AG20443 (cell line): ENCODE measurements at regions not wholly inside any gene's neighbourhood (a gene's known extent, or its start where the extent isn't known, plus 50 kb on each side); places are given as distances from the start of the nearest gene placed in this dataset.

ENCODE experiments used
- DNase-seq: peaks from one replicate; pipeline ENCODE4 v3.0.0; 2012; ENCODE audit warnings: low spot score, mixed read lengths

DNA sequence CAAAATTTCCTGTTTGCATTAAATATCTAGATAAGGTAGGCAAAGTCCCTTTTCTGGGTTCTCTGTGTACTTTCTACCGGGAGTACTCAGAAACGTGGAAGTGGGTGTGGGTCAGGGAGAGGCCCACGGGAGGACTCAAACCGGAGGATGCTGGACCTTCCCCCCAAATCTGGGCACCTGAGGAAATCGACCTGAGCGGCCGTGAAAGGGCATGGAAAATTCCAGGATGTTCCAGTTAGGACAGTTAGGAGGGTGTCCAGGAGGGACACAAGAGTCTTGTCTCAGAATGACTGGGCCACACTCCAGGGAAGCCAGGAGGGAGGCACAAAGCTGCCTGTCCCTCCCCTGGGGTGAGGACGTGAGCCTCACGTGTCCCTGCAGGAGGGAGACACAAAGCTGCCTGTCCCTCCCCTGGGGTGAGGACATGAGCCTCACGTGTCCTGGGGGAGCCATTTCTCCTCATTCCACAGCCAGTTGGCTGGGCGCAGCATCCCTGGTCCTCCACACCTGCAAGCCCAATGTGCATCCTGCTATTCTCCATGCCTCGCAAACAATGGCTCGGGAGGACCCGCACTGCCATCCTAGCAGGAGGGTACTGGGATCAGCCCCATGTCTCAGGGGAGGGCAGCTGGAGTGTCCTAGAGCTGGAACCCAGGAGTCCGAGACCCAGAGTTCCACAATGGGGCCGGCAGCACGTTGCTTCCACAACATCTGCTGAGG lies 190.5 kb upstream of the PPP2R2D start:
- DNase-seq = no peak

DNA sequence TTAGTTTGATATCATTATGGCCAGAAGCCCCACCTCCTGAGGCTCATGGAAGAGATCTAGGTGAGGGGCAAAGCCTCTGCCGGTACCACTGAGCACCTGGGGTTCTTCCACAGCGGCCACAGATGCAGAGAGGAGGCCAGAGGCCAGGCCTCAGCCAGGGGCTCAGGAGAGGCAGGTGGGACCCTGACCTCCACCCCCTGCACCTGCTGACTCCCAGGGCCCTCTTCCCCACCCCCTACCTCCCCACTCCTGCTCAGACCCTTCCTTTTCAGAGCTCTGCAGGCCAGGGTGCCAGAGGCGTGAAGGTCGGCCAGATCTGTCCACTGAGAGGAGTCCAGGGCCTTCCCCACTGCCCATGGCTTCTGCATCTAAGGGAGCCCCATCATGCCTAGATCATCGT lies 178.7 kb upstream of the PPP2R2D start:
- no peak for DNase-seq

DNA sequence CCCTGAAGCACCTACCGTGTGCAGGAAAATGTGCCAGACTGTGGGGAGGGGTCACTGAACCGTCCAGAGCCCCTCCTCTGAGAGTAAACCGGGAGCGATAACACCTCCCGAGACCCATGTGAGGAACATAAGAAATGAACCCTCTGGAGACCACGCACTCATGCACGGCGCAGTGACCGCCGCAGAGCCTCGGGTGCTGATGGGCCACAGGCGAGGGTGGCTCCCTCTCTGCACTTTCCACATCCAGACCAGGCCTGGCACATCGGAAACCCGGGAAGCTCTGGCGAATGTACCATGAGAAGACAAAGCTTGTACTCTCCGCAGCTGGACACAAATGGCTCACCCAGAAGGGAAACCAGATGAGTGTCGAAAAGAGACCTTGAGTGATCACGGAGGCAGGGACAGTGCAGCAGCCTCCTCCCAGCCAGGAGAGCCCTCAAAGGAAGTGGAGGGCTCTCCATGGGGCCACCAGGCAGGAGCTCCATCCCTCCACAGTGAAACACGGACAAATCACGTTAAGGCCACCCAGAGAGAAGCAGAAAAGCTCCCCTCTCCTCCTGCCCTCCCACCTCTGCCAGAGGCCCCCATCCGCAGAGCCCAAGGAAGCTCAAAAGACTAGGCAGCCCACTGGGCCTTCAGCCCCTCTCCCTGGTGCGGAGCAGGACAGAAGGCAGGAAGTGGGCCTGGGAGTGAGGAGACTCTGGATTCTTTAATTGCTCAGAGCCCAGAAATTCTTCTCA lies 178.1 kb upstream of the PPP2R2D start:
- DNase-seq = no peak

DNA sequence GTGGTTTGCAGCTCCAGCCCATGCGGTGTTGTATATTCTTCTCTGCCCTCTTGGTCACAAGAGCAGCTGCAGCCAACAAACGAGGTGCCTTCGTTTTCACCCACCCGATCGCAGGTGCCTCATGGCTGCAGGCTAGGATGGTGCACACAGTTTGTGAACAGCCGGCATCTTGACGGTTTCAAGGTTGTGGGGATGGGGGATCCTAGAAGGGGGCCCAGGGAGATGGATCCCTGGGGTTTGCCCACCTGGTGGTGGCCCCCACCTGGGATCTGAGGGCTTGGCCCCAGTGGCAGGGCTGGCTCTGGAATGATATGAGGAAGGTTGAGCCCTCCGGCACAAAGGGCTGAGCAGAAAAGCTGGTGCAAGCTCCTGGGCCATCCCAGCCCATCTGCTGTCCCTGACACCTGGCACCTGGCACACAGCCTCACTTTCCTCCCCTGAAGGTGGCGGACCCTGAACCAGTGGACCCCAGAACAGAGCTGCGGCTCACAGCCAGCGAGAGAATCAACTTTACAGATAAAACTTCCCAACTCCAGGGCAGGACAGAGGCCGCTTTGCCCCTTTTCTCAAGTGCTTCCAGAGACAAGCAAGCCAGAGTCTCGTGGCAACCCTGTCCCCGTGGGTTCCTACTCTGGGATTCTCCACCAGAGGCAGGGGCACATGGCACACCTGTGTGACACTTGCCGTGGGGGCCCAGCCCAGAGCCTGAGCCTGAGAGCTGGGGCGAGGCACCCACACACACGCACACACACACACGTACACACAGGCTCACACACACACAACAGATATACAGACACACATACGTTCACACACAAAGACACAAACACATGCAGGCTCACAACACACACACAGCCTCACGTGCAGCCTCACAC lies 177.3 kb upstream of the PPP2R2D start:
- no peak for DNase-seq

DNA sequence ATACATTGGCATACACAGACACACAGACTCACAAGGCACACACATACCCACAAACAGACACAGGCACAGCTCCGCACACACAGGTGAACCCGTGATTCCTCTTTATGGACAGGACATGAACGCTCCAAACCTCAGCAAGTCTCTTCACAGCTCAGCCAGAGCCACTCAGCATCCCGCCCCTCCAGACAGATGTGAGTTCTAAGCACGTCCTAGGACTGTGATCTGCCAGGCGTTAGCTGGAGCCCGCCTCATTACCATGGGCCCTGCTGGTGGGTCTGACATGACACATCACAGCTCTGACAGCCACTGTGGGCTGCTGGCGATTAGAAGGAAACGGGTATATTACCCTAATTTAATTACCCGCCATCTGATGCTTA lies 176.7 kb upstream of the PPP2R2D start:
- DNase-seq = no peak

DNA sequence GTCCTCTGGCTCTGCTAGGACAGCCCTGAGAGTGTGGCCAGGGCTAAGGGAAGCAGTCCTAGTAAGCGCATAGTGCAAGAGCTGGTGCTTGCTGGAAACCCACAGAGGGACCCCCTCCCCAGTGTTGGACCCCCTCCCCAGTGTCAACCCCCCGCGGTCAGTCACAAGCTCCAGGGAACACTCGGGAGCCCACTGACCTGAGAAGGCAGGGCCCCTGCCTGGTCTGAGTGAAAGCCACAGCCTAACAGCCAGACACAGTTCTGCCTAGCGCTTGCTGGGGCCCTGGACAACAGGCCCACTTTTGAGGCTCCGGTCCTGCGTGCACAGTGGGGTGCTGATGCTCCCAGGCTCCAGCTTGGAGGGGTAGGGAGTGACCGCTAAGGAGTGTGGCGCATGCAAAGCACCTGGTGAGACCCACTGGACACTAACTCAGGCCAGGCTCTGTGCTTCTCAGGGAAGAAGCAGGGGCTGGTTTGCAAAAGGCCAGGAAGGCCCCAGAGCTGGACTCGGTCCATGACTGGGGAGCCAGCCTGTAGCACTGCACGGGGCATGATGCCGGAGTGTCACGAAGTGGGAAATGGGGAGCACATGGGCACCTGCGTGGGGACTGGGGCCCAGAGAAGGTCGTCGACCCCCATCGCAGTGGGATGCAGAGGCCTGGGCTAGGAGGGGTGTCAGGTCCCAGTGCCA lies 175.8 kb upstream of the PPP2R2D start:
- DNase-seq = no peak

DNA sequence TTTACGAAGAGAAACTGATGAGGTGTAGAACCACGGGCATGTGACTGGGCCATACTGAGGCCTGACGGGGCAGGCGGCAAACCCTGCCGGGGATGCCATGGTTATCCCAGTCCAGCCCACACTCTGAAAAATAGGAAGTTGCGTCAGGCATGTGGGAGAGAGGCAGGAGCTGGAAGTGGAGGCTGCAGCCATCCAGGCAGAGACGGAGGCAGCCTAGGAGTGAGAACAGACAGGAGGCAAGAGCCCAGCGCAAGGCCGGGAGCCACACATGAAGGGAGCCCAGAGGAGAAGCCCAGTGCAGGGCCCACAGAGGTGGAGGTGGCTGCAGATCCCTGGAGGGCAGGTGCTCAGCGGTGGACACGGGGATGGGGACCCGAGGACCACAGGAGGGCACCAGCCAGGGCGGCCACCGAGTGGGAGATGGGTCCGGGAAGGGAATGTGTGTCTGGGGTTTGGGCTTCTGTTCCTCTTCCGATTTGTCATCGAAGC lies 175.2 kb upstream of the PPP2R2D start:
- DNase-seq = no peak

DNA sequence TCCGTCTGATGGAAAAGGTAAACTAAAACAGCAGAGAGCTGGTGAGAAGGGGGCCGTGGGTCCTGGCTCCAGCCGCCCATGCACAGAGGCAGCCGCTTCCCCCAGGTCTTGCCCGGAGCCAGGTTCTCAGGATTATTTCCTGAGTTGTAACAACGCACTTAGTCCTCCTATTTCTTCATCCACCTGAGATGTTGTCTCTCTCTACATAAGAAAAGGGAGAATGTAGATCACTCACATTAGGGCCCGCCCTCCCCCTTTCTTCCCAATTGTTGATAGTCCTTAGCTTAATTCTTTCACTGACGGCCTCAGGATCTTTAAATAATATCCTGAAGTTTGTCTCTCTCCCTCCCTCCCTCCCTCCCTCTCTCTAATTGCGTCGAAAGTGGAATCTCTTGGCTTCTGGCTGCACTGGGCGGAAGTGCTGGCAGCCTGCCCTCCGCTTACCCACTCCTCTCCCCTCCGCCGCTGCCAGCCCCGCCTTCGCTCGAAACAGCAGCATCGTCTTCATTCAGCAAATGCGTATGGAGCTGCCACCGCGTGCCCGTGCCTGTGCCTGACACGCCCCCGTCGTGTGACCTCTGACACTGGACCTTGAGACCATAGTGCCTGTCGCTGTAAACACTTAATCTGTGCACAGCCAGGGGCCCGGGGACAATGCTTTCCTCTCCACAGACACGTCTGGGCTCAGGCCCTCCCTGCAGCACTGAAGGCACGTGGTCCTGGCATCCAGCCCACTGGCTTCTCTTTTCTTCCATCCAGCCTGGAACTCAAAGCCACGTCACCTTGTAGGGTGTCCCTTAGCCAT lies 174.5 kb upstream of the PPP2R2D start:
- no peak for DNase-seq

DNA sequence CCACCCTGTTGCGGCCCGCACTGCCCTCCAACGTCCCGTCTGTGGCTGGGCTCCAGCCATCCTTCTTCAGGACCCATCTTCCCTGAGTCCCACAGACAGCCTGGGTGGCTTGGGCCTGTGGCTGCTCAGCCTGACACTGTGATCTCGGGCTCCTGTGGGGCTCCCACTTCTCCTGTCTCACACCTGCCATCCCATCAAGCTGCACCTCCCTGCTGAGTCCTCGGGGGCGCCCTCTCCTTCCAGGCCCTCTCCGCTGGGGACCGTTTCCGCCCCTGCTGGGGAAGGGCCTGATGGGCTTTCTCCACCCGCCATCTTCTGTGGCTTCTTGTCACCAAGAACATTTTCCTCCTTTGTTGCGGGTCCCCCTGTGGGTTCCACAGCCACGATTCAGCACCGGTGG lies 173.8 kb upstream of the PPP2R2D start:
- no peak for DNase-seq

DNA sequence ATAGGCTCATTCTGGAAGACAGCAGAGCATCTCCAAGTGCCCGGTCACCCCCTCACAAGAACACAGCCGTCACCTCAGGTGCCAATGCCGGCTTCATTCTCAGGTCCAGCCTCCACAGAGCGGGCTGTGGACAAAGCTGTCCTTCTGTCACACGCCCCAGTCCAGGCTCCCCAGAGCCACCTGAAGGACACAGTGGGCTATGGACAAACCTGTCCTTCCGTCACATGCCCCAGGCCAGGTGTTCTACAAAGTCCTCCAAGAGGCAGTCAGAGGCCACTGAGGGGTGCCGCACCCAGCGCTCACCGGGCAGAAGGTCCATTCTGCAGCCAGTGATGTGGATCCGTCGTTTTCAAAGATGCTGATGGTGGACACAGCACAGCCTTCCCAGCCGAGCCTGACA lies 173.2 kb upstream of the PPP2R2D start:
- no peak for DNase-seq

DNA sequence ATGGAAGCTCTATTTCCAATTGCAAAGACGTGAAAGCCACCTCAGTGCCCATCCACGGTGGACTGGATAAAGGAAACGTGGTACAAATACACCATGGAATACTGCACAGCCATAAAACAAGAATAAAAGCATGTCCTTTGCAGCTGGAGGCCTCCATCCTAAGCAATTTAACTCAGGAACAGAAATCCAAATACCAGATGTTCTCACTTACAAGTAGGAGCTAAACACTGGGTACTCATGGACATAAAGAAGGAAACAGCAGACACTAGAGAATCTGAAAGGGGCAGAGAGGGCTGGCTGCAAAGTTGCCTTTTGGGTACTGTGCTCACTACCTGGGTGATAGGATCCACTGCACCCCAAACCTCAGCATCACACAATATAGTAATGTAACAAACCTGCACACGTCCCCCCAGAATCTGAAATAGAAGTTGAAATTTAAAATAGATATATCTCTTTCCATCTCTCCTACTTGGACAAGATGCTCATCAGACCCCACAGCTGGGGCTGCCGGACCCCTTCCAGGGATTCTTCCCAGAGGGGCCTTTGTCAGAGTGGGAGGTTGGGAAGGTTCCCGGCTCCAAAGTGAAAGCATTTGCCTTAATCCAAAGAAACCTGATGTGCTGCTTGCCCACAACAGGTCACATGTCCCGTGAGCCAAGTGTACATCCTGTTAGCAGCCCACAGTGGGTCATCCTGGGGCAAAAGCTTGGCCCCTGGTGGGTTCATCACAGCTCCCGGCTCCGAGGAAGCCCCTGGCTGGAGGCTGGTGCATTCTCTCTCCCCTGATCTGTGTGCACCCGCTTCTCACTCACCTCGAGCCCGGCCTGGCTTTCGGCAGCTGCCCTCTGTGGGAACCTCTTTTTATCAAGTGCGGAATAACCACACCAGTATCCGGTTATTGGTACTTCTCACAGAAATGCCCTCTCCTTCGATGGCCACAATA lies 172.3 kb upstream of the PPP2R2D start:
- no peak for DNase-seq

DNA sequence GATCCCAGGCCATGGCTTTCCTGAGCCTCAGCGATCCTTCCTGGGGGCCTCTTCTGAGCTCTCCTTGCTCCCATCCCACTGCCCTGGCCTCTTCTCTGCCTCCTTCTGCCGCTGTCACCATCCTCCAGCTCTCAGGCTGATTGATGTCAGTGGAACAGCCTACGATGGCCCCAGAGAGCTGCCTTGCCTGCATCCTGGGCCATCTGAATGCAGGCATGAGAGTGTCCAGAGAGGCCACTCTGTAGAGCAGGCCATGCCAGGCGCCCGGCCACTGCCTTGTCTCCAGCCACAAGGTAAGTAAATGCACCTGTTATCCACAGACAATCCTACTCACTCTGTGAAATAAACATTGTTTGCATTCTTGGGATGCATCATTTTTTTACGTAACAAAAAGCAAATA lies 171.4 kb upstream of the PPP2R2D start:
- no peak for DNase-seq

DNA sequence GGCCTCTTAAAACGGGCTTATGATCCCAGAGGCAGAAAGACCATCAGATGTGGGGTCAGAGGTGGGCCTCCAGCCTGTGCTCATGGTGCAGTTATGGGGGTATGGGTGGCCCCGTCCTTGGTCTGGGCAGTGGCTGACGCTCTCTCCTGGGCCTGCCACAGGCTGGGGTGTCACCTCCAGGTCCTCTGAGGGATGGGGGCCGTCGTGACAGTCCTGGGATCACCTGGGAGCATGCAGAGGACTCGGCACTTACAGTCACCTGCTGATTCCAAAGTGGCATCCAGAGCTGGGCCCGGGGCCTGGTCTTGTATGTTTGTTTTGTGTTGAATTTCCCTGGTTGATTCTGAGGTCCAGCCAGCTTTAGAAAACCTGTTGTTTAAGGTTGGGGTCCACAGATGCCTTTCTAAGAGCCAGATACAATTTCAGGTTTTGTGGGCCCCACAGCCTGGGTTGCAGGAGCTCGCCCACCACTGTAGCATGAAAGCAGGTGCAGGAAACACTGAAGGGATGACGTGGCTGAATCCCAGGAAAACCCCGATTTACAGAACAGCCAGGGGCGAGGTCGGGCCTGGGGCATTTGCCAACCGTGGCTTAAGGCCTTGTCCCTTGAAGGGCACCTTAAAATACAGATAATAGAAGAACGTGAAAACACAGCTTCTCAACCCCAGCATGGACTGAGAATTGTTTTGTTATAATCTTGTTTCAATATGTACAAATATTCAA lies 170.7 kb upstream of the PPP2R2D start:
- no peak for DNase-seq

DNA sequence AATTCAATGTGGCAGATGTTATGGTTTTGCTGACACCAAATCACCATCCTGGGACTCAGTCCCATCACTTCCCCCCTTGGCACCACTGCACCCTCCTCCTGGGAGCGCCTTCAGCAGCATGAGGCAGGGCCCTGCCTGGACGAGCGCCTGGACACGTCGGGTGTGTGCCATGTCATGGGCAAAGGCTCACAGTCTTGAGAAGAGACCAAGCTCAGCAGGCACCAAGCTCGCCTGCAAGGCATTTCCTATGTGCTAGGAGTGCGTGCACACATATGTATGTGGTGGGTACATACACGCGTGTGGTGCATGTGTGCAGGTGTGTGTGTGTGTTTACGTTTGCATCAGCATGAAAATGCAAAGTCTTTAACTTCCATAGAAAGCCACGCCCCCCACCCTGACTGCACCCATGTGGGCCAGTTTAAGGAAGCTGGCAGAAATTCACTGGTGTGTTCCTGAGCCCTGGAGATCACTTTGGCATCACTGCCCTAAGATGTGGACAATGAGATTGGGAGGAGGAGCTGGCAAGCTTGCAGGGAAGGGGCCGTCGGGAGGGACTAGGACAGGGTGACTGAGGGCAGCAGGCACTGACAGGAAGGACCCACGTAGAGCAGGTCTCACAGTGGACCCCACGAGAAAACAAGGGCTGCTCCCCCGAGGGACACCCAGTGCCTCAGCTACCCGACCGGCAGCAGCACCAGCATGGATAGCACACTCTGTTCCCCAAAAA lies 169.9 kb upstream of the PPP2R2D start:
- no peak for DNase-seq

DNA sequence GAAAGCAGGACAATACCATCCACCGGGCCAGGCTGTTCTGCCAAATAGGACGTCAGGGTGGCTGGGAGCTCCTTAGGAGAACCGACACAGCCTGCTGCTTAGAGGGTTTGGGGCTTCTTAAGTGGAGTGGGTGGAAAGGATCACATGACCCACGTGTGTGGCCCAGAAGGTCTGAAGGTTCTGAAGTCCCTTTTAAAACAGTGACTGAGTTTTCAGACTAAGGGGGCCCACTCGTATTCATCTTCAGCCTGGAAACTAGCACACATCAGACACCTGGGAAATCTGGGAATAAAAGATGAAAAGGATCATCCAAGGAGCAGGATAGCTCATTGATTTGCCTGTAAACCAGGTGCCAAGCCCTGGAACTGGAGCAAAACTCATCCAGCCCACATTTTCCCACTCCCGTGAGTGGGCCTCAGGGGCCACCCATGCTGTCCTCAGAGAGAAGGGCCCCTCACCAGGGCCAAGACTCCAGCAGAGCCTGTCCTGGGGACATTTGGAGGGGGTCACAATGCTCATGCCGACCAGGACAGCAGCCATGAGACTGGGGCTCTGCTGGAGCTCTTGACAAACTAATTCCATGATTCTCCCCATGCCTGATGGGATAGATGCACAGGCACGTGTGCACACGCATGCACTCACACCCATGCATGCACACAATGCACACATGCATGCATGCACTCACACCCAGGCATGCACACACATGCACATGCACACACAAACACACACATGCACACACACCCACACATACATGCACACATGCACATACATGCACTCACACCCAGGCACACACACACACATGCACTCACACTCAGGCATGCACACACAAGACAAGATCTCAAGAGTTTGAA lies 168.8 kb upstream of the PPP2R2D start:
- DNase-seq = no peak

DNA sequence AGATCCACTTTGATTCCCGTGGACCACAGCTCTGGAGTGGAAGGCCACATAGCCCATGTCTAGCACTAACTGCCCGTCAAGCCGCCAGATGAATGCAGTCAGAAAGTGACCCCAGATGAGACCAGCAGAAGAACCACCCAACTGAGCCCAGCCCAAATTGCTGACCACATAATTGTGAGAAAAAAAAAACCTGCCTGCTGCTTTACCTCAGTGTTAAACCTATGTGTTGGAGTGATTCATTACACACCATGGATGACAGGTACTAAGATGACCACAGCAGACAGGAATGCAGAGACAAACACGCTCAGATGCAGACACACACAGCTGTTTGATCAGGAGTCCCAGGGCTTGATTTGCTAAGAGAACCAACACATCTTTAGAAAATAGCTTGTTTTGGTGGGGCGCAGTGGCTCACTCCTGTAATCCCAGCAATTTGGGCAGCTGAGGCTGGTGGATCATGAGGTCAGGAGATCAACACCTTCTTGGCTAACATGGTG lies 168.1 kb upstream of the PPP2R2D start:
- DNase-seq = no peak

DNA sequence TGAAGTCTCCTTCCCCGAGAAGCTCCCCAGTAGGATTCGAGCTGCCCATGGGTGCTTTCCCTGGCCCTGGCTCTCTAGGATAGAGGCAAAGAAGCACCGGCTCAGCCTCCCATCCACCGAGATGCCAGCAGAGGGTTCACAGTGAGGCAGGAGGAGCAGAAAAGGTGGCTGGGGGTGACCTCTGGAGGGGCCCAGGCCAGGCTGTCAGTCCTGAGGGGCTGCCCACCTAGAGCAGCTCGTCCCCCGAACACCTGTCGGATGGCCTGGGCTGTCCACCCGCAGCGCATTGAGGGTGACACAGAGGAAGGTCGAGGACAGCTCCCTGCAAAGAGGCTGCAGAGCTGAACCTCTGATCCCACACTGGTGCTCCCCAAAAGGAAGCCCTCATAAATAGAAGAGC lies 167.2 kb upstream of the PPP2R2D start:
- DNase-seq = no peak

DNA sequence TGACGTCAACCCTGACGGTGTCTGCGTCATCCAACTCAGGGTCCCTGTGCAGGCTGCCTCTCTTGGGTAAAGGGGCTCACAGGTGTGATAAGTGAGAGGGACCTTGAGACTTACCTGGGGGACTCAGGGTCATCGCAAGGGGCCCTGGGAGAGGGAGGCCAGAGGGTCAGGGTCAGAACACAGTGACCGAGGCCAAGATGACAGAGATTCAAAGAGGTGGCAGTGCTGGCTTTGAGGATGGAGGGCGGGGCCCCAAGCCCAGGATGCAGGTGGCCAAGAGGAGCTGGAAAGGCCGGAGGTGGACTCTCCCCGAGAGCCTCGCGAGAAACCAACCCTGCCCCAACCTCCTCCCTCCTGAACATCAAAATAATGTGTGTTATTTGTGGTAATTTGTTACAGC lies 165.2 kb upstream of the PPP2R2D start:
- no peak for DNase-seq
